Mesothelial cell of epicardium (in vitro differentiated cells): ENCODE measurements at regions not wholly inside any gene's neighbourhood (a gene's known extent, or its start where the extent isn't known, plus 50 kb on each side); places are given as distances from the start of the nearest gene placed in this dataset.

Source experiments
- DNase-seq, 2 experiments: peaks; one replicate each; pipeline ENCODE4 v3.0.0; 2021; ENCODE audit warnings: low spot score in 2 of 2; ENCODE audit not compliant: unreplicated experiment in 2 of 2
- H3K27ac Mint-ChIP-seq: 2 replicates; pipeline ENCODE4 v1.8.0; 2021; ENCODE audit warnings: mixed read lengths
- H3K27me3 Mint-ChIP-seq: 2 replicates; pipeline ENCODE4 v1.8.0; 2021; ENCODE audit warnings: low read depth, mixed read lengths
- H3K36me3 Mint-ChIP-seq: 2 replicates; pipeline ENCODE4 v1.8.0; 2021; ENCODE audit warnings: mixed read lengths
- H3K4me1 Mint-ChIP-seq: 2 replicates; pipeline ENCODE4 v1.8.0; 2021; ENCODE audit warnings: mixed read lengths
- H3K4me3 Mint-ChIP-seq: 2 replicates; pipeline ENCODE4 v1.8.0; 2021; ENCODE audit warnings: mild to moderate bottlenecking, moderate library complexity, mixed read lengths
- H3K9me3 Mint-ChIP-seq: 2 replicates; pipeline ENCODE4 v1.8.0; 2021; ENCODE audit warnings: mixed read lengths
- TF ChIP-seq, protein P1 (sequence below): fragments of 200-600 bp; sonication (generic); IDR thresholded peaks from one replicate; pipeline ENCODE4 v1.5.0; 2021; ENCODE audit warnings: antibody characterized with exemption; ENCODE audit not compliant: unreplicated experiment

DNA sequence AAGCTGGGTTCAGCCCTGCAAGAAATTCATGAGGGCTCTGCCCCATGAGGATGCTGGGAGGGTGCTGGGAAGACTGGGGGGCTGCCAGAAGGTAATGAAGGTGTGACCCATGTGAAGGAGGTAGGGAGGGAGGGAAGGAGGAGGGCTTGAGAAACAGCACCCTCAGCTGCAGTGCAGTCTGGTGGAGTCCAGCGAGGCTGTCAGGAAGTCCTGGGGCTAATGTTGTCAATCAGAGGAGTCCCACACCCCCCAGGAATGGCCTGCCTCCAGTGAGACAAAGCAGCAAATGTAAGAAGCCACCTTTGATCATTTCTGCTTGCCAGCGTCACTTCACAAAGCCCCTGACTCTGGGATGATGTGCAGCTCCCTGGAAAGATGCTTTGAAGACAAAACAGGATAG lies 248.4 kb downstream of the SH3BP4 start:
- H3K4me1 Mint-ChIP-seq: peaks cover 5% of the 10 kb centered on the region
- H3K27ac Mint-ChIP-seq: no peak overlapping the region
- H3K27me3 Mint-ChIP-seq: peaks cover 14% of the 10 kb centered on the region
- DNase-seq: no peak
- H3K4me3 Mint-ChIP-seq: no peak overlapping the region
- no peaks in the 10 kb centered on the region for H3K36me3 Mint-ChIP-seq
- no peaks in the 10 kb centered on the region for H3K9me3 Mint-ChIP-seq
- TF ChIP-seq, protein P1, sequence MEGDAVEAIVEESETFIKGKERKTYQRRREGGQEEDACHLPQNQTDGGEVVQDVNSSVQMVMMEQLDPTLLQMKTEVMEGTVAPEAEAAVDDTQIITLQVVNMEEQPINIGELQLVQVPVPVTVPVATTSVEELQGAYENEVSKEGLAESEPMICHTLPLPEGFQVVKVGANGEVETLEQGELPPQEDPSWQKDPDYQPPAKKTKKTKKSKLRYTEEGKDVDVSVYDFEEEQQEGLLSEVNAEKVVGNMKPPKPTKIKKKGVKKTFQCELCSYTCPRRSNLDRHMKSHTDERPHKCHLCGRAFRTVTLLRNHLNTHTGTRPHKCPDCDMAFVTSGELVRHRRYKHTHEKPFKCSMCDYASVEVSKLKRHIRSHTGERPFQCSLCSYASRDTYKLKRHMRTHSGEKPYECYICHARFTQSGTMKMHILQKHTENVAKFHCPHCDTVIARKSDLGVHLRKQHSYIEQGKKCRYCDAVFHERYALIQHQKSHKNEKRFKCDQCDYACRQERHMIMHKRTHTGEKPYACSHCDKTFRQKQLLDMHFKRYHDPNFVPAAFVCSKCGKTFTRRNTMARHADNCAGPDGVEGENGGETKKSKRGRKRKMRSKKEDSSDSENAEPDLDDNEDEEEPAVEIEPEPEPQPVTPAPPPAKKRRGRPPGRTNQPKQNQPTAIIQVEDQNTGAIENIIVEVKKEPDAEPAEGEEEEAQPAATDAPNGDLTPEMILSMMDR: no peak

DNA sequence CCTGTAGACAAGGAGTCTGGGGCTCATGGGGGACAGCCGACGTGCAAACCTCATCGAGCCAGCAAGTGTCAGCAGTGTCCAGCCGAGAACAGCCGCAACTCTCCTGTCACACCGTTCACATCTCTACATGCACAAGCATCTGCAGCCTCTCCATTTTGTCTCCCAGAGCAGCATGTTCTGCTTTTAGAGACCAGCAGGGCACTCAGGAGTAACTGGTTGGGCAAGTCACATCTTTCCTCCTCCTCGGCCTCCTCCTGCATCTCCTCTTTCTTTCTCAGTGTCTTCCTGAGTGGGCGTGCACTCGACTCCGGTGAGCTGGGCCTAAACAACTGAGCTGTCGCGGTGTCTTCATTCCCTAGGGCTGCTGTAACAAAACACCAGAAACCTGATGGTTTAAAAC lies 249.9 kb downstream of the SH3BP4 start:
- Mint-ChIP-seq H3K27ac (no peak overlapping the region), H3K9me3 (no peaks in the 10 kb centered on the region), H3K27me3 (peaks cover 18% of the 10 kb centered on the region), H3K4me1 (peaks cover 5% of the 10 kb centered on the region), H3K36me3 (no peaks in the 10 kb centered on the region), H3K4me3 (no peak overlapping the region)
- DNase-seq: no peak
- TF ChIP-seq, protein P1: no peak

DNA sequence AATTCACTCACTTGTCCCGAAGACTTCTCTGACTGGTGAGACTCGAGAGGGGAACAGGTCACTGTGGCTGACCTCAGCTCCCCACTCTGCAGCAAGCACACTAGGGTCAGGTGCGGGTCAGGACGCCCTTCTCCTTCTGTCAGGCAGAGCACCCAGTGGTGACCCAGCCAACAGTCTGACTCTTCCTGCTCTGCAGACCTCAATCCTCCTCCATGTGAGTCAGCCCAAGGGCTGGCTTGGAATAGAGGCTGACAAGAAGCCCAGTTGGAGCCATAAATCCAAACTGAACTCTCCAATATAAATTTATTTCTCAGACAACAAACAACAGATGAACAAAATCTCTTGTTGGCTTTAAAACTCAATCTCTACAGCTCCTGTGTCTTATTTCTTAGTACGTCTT lies 253.1 kb downstream of the SH3BP4 start:
- Mint-ChIP-seq H3K27me3 (peaks cover 27% of the 10 kb centered on the region), H3K9me3 (peaks cover 2% of the 10 kb centered on the region), H3K36me3 (no peaks in the 10 kb centered on the region), H3K27ac (no peak overlapping the region), H3K4me3 (no peak overlapping the region), H3K4me1 (peaks cover 5% of the 10 kb centered on the region)
- TF ChIP-seq, protein P1: no peak
- peak in 1 of 2 experiments; percentile 13 for DNase-seq

- H3K27me3 Mint-ChIP-seq: peaks cover 27% of the 10 kb centered on the region
- H3K36me3 Mint-ChIP-seq: no peaks in the 10 kb centered on the region
- peak in 1 of 2 experiments; percentile 21 for DNase-seq
- TF ChIP-seq, protein P1: no peak
- H3K4me1 Mint-ChIP-seq: peaks cover 5% of the 10 kb centered on the region
- H3K4me3 Mint-ChIP-seq: no peak overlapping the region
- H3K9me3 Mint-ChIP-seq: peaks cover 7% of the 10 kb centered on the region
- no peak overlapping the region for H3K27ac Mint-ChIP-seq
Measured at GRCh38 chr2:235206399-235206798, 254.6 kb downstream of the SH3BP4 start.

DNA sequence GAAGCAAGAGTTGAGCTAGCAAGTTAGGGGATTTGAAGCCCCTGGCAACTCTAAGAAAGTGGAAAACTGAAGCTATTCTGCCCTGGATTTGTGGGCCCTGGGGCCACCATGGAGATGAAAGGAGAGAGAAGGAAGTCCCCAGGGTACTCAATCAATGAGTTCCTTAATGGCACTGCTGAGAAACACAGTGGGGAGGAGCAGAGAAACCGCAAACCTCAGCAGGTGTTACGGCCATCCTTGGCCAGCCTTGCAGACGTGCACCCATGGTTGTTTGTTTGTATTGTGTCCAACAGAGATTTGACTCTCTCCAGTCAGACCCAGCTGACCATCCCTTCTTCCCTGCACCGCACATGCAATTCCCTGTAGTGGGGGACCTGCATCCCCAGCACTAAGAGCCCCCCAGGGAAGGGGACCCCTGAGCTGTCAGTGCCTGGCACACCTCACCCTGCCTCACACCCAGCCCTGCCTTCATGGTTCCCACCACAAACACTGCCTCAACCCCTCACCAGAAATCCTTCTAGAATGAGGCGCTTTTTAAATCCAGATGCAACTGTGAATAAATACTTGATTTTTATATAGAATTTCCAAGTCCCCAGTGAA lies 255.3 kb downstream of the SH3BP4 start:
- TF ChIP-seq, protein P1: no peak
- Mint-ChIP-seq H3K4me3 (no peak overlapping the region), H3K36me3 (no peaks in the 10 kb centered on the region), H3K4me1 (no peaks in the 10 kb centered on the region), H3K27ac (no peak overlapping the region), H3K27me3 (peaks cover 27% of the 10 kb centered on the region), H3K9me3 (peaks cover 7% of the 10 kb centered on the region)
- DNase-seq: peak in 1 of 2 experiments; percentile 33

DNA sequence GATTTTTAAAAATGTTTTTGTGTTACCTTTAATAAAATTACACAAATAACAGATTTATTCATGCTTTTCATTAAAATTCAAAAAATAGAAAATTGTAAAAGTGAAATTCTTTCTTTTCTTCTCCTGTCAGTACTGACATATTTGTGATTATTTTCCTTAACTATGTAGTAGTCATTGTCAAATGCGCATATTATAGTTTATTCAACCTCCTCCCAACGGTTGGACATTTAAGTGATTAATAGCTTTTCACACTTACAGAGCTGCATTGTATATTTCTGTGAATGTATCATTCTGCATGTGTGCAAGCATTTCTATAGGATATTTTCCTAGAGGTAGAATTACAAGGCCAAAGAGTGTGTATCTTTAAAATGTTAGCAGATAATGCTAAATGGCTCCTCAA lies 259.2 kb downstream of the SH3BP4 start:
- H3K4me3 Mint-ChIP-seq: no peak overlapping the region
- DNase-seq: no peak
- peaks cover 7% of the 10 kb centered on the region for H3K9me3 Mint-ChIP-seq
- H3K27ac Mint-ChIP-seq: no peak overlapping the region
- peaks cover 23% of the 10 kb centered on the region for H3K27me3 Mint-ChIP-seq
- peaks cover 6% of the 10 kb centered on the region for H3K4me1 Mint-ChIP-seq
- H3K36me3 Mint-ChIP-seq: no peaks in the 10 kb centered on the region
- TF ChIP-seq, protein P1: no peak
